Fibroblast of pulmonary artery (primary cell): ENCODE measurements at regions not wholly inside any gene's neighbourhood (a gene's known extent, or its start where the extent isn't known, plus 50 kb on each side); places are given as distances from the start of the nearest gene placed in this dataset.
A peak's percentile ranks its signal among the peaks of the same experiment; 100 is the strongest.

Experiments
- DNase-seq: peaks from one replicate; pipeline ENCODE4 v3.0.0-alpha.2; 2010; ENCODE audit warnings: low read depth
- H3K4me3 ChIP-seq: replicated peaks from 2 replicates; pipeline ENCODE4 v1.5.1; 2011; ENCODE audit warnings: low read depth, mild to moderate bottlenecking, control low read depth, low read length, moderate library complexity
- CTCF ChIP-seq: IDR thresholded peaks from 2 replicates; pipeline ENCODE4 v1.5.1; 2011; ENCODE audit warnings: mild to moderate bottlenecking, control low read depth, low read length, inconsistent platforms; ENCODE audit errors: missing control alignments

GRCh38 chr13:83577183-83577582 lies 305.1 kb downstream of the SLITRK1 start:
- DNase-seq = no peak
- no peak for TF ChIP-seq CTCF
- no peak overlapping the region for H3K4me3 ChIP-seq

- no peak for TF ChIP-seq CTCF
- no peak overlapping the region for H3K4me3 ChIP-seq
- no peak for DNase-seq
Measured at GRCh38 chr13:83568019-83568418, 314.3 kb downstream of the SLITRK1 start.

- TF ChIP-seq CTCF = no peak
- no peak for DNase-seq
- no peak overlapping the region for H3K4me3 ChIP-seq
Measured at GRCh38 chr13:83563499-83563898, 318.8 kb downstream of the SLITRK1 start.

GRCh38 chr13:83557845-83558244 lies 324.4 kb downstream of the SLITRK1 start:
- TF ChIP-seq CTCF = no peak
- DNase-seq = no peak

GRCh38 chr13:83549671-83550070 lies 332.6 kb downstream of the SLITRK1 start:
- no peak for DNase-seq

More at GRCh38 chr13:83557845-83558244, 324.4 kb downstream of the SLITRK1 start:
- H3K4me3 ChIP-seq = no peak overlapping the region

GRCh38 chr13:83547043-83547442 lies 335.2 kb downstream of the SLITRK1 start:
- no peak for DNase-seq
- TF ChIP-seq CTCF = no peak
- H3K4me3 ChIP-seq = no peak overlapping the region

More at GRCh38 chr13:83549671-83550070, 332.6 kb downstream of the SLITRK1 start:
- no peak overlapping the region for H3K4me3 ChIP-seq
- TF ChIP-seq CTCF = no peak

GRCh38 chr13:83546476-83546875 lies 335.8 kb downstream of the SLITRK1 start:
- DNase-seq = peak; percentile 7
- no peak overlapping the region for H3K4me3 ChIP-seq
- no peak for TF ChIP-seq CTCF
